Adrenal gland (tissue), 5 donors: ENCODE measurements at regions not wholly inside any gene's neighbourhood (a gene's known extent, or its start where the extent isn't known, plus 50 kb on each side); places are given as distances from the start of the nearest gene placed in this dataset.

Experiments used
- CTCF ChIP-seq, 6 experiments: fragments of 450-650 bp in 4 of 6; fragments of 200-600 bp in 2 of 6; sonication (generic) in 1 of 6; IDR thresholded peaks; 1 replicate in 5 of 6; 2 replicates in 1 of 6; pipeline versions ENCODE4 v1.5.1 to v1.8.0; 2016 to 2021; ENCODE audit warnings: antibody characterized with exemption in 6 of 6, mild to moderate bottlenecking in 2 of 6, moderate library complexity in 1 of 6
- POLR2A ChIP-seq, 2 donors: fragments of 450-650 bp; IDR thresholded peaks; one replicate each; pipeline ENCODE4 v1.6.1; 2017; ENCODE audit warnings: antibody characterized with exemption in 2 of 2, mild to moderate bottlenecking in 2 of 2, moderate library complexity in 1 of 2
- donor health status: DM: no; HTN: no; CAD: no.

- TF ChIP-seq POLR2A (IDR thresholded peaks at IDR 0.05) (no peak), CTCF (IDR thresholded peaks at IDR 0.05) (no peak)
These were observed 171.7 kb downstream of the ABCC12 start for GRCh38 chr16:47983999-47984580.
